ENCODE measurements at regions not wholly inside any gene's neighbourhood (a gene's known extent, or its start where the extent isn't known, plus 50 kb on each side); places are given as distances from the start of the nearest gene placed in this dataset.
A peak's percentile ranks its signal among the peaks of the same experiment; 100 is the strongest.

GRCh38 chr4:173935622-173936405 is 347.7 kb downstream of the FBXO8 start:
- Histone ChIP-seq H2AK5ac (ENCODE audit: low read length, severe bottlenecking) (no peak overlapping the region), H2BK15ac (ENCODE audit: low read depth, poor library complexity, severe bottlenecking) (no peak overlapping the region), H3K4me3 (ENCODE audit: insufficient read depth in 1 of 2, low read depth in 1 of 2, low read length in 2 of 2) (no peak overlapping the region), H2AFZ (ENCODE audit: low read depth, low read length) (no peak overlapping the region), H3K18ac (ENCODE audit: low read depth in 1 of 2, low read length in 2 of 2) (no peak overlapping the region), H3K27me3 (ENCODE audit: control insufficient read depth in 1 of 2, insufficient read depth in 1 of 2, low read length in 2 of 2) (no peaks in the 10 kb centered on the region), H3K27ac (ENCODE audit: low read length, poor library complexity, severe bottlenecking) (no peak overlapping the region), H3K9me3 (ENCODE audit: control insufficient read depth, low read length) (no peaks in the 10 kb centered on the region), H3K79me1 (replicated peaks; ENCODE audit: low read length, poor library complexity, severe bottlenecking) (no peaks in the 10 kb centered on the region), H4K8ac (ENCODE audit: low read length) (no peak overlapping the region), H2BK5ac (ENCODE audit: low read depth, low read length, poor library complexity, severe bottlenecking) (no peak overlapping the region), H3K4me1 (ENCODE audit: control insufficient read depth, insufficient read depth, low read depth, low read length) (no peaks in the 10 kb centered on the region), H3K36me3 (ENCODE audit: control insufficient read depth in 1 of 2, insufficient read depth in 2 of 2, low read depth in 1 of 2, low read length in 2 of 2) (no peaks in the 10 kb centered on the region), H4K91ac (ENCODE audit: low read length) (no peak overlapping the region), H2BK120ac (ENCODE audit: low read depth, low read length) (no peak overlapping the region), H3K4ac (ENCODE audit: low read depth in 1 of 2, low read length in 2 of 2) (no peak overlapping the region), H2BK12ac (ENCODE audit: low read length in 2 of 2) (no peak overlapping the region), H3K23ac (ENCODE audit: low read length in 2 of 2) (no peak overlapping the region), H3K14ac (ENCODE audit: low read length in 2 of 2) (no peak overlapping the region), H3K9ac (ENCODE audit: low read length) (no peak overlapping the region), H3K4me2 (ENCODE audit: low read length, poor library complexity, severe bottlenecking) (no peak overlapping the region)
- 40% methylated on average over 1 of the region's 5 CpGs for WGBS
- peak; percentile 72 for DNase-seq

GRCh38 chr4:173934933-173935620 is 348.4 kb downstream of the FBXO8 start:
- no peaks in the 10 kb centered on the region for H3K79me1 ChIP-seq (replicated peaks; ENCODE audit: low read length, poor library complexity, severe bottlenecking)
- no peak overlapping the region for H4K91ac ChIP-seq (ENCODE audit: low read length)
- no peak overlapping the region for H3K4ac ChIP-seq (ENCODE audit: low read depth in 1 of 2, low read length in 2 of 2)
- no peak overlapping the region for H3K27ac ChIP-seq (ENCODE audit: low read length, poor library complexity, severe bottlenecking)
- no peak overlapping the region for H3K23ac ChIP-seq (ENCODE audit: low read length in 2 of 2)
- no peak overlapping the region for H2AFZ ChIP-seq (ENCODE audit: low read depth, low read length)
- H3K9ac ChIP-seq (ENCODE audit: low read length), result no peak overlapping the region
- no peak overlapping the region for H3K4me3 ChIP-seq (ENCODE audit: insufficient read depth in 1 of 2, low read depth in 1 of 2, low read length in 2 of 2)
- no peak overlapping the region for H2AK5ac ChIP-seq (ENCODE audit: low read length, severe bottlenecking)
- peak overlapping the region; percentile 42 for H4K8ac ChIP-seq (ENCODE audit: low read length)
- no peak overlapping the region for H3K4me2 ChIP-seq (ENCODE audit: low read length, poor library complexity, severe bottlenecking)
- H3K9me3 ChIP-seq (ENCODE audit: control insufficient read depth, low read length), result no peaks in the 10 kb centered on the region
- peak overlapping the region in 1 of 2 experiments; percentile 72 for H3K18ac ChIP-seq (ENCODE audit: low read depth in 1 of 2, low read length in 2 of 2)
- H3K14ac ChIP-seq (ENCODE audit: low read length in 2 of 2), result no peak overlapping the region
- no peak overlapping the region for H2BK15ac ChIP-seq (ENCODE audit: low read depth, poor library complexity, severe bottlenecking)
- WGBS, result 8% methylated on average over 5 of the region's 5 CpGs
- H3K36me3 ChIP-seq (ENCODE audit: control insufficient read depth in 1 of 2, insufficient read depth in 2 of 2, low read depth in 1 of 2, low read length in 2 of 2), result no peaks in the 10 kb centered on the region
- no peak overlapping the region for H2BK120ac ChIP-seq (ENCODE audit: low read depth, low read length)
- H2BK5ac ChIP-seq (ENCODE audit: low read depth, low read length, poor library complexity, severe bottlenecking), result no peak overlapping the region
- no peaks in the 10 kb centered on the region for H3K27me3 ChIP-seq (ENCODE audit: control insufficient read depth in 1 of 2, insufficient read depth in 1 of 2, low read length in 2 of 2)
- H3K4me1 ChIP-seq (ENCODE audit: control insufficient read depth, insufficient read depth, low read depth, low read length), result no peaks in the 10 kb centered on the region
- H2BK12ac ChIP-seq (ENCODE audit: low read length in 2 of 2), result no peak overlapping the region
- peak; percentile 32 for DNase-seq

- H3K18ac ChIP-seq (ENCODE audit: low read depth in 1 of 2, low read length in 2 of 2), result no peak overlapping the region
- H3K4me1 ChIP-seq (ENCODE audit: control insufficient read depth, insufficient read depth, low read depth, low read length), result no peaks in the 10 kb centered on the region
- H2BK15ac ChIP-seq (ENCODE audit: low read depth, poor library complexity, severe bottlenecking), result no peak overlapping the region
Observed at GRCh38 chr4:173934201-173934600, 349.3 kb downstream of the FBXO8 start.

GRCh38 chr4:173932701-173933100 is 350.8 kb downstream of the FBXO8 start:
- 94% methylated on average over 1 of the region's 2 CpGs for WGBS
- Histone ChIP-seq H4K8ac (ENCODE audit: low read length) (no peak overlapping the region), H3K27me3 (ENCODE audit: control insufficient read depth in 1 of 2, insufficient read depth in 1 of 2, low read length in 2 of 2) (no peaks in the 10 kb centered on the region)

More at GRCh38 chr4:173934201-173934600, 349.3 kb downstream of the FBXO8 start:
- H2BK12ac ChIP-seq (ENCODE audit: low read length in 2 of 2), result no peak overlapping the region
- no peak overlapping the region for H3K27ac ChIP-seq (ENCODE audit: low read length, poor library complexity, severe bottlenecking)
- no peak overlapping the region for H3K4ac ChIP-seq (ENCODE audit: low read depth in 1 of 2, low read length in 2 of 2)
- no peak overlapping the region for H3K4me2 ChIP-seq (ENCODE audit: low read length, poor library complexity, severe bottlenecking)
- no peak overlapping the region for H3K9ac ChIP-seq (ENCODE audit: low read length)
- H3K27me3 ChIP-seq (ENCODE audit: control insufficient read depth in 1 of 2, insufficient read depth in 1 of 2, low read length in 2 of 2), result no peaks in the 10 kb centered on the region
- peak; percentile 37 for DNase-seq
- no peak overlapping the region for H4K8ac ChIP-seq (ENCODE audit: low read length)
- H3K23ac ChIP-seq (ENCODE audit: low read length in 2 of 2), result no peak overlapping the region
- no peak overlapping the region for H2BK5ac ChIP-seq (ENCODE audit: low read depth, low read length, poor library complexity, severe bottlenecking)
- no peak overlapping the region for H2BK120ac ChIP-seq (ENCODE audit: low read depth, low read length)
- no peaks in the 10 kb centered on the region for H3K36me3 ChIP-seq (ENCODE audit: control insufficient read depth in 1 of 2, insufficient read depth in 2 of 2, low read depth in 1 of 2, low read length in 2 of 2)
- no peak overlapping the region for H2AK5ac ChIP-seq (ENCODE audit: low read length, severe bottlenecking)
- no peak overlapping the region for H2AFZ ChIP-seq (ENCODE audit: low read depth, low read length)
- H3K14ac ChIP-seq (ENCODE audit: low read length in 2 of 2), result no peak overlapping the region
- no peak overlapping the region for H4K91ac ChIP-seq (ENCODE audit: low read length)
- no peaks in the 10 kb centered on the region for H3K79me1 ChIP-seq (replicated peaks; ENCODE audit: low read length, poor library complexity, severe bottlenecking)
- H3K4me3 ChIP-seq (ENCODE audit: insufficient read depth in 1 of 2, low read depth in 1 of 2, low read length in 2 of 2), result no peak overlapping the region
- no peaks in the 10 kb centered on the region for H3K9me3 ChIP-seq (ENCODE audit: control insufficient read depth, low read length)
- WGBS, result no CpG with 5 or more reads among the region's 2 CpGs

More at GRCh38 chr4:173932701-173933100, 350.8 kb downstream of the FBXO8 start:
- Histone ChIP-seq H3K18ac (ENCODE audit: low read depth in 1 of 2, low read length in 2 of 2) (no peak overlapping the region), H3K27ac (ENCODE audit: low read length, poor library complexity, severe bottlenecking) (no peak overlapping the region), H3K23ac (ENCODE audit: low read length in 2 of 2) (no peak overlapping the region), H3K4ac (ENCODE audit: low read depth in 1 of 2, low read length in 2 of 2) (no peak overlapping the region), H2BK15ac (ENCODE audit: low read depth, poor library complexity, severe bottlenecking) (no peak overlapping the region), H2BK5ac (ENCODE audit: low read depth, low read length, poor library complexity, severe bottlenecking) (no peak overlapping the region), H3K4me3 (ENCODE audit: insufficient read depth in 1 of 2, low read depth in 1 of 2, low read length in 2 of 2) (no peak overlapping the region), H3K9me3 (ENCODE audit: control insufficient read depth, low read length) (no peaks in the 10 kb centered on the region), H3K36me3 (ENCODE audit: control insufficient read depth in 1 of 2, insufficient read depth in 2 of 2, low read depth in 1 of 2, low read length in 2 of 2) (no peaks in the 10 kb centered on the region), H3K9ac (ENCODE audit: low read length) (no peak overlapping the region), H3K4me2 (ENCODE audit: low read length, poor library complexity, severe bottlenecking) (no peak overlapping the region), H3K4me1 (ENCODE audit: control insufficient read depth, insufficient read depth, low read depth, low read length) (no peaks in the 10 kb centered on the region), H2BK120ac (ENCODE audit: low read depth, low read length) (no peak overlapping the region), H4K91ac (ENCODE audit: low read length) (no peak overlapping the region), H2BK12ac (ENCODE audit: low read length in 2 of 2) (no peak overlapping the region), H3K79me1 (replicated peaks; ENCODE audit: low read length, poor library complexity, severe bottlenecking) (no peaks in the 10 kb centered on the region), H3K14ac (ENCODE audit: low read length in 2 of 2) (no peak overlapping the region), H2AFZ (ENCODE audit: low read depth, low read length) (no peak overlapping the region), H2AK5ac (ENCODE audit: low read length, severe bottlenecking) (no peak overlapping the region)
- no peak for DNase-seq

All from mesenchymal stem cell (in vitro differentiated cells and primary cell).